Astrocyte of the cerebellum (primary cell): ENCODE measurements at regions not wholly inside any gene's neighbourhood (a gene's known extent, or its start where the extent isn't known, plus 50 kb on each side); places are given as distances from the start of the nearest gene placed in this dataset.
"Not testable (repeated sequence)": the region's sequence is repeated elsewhere in the genome, so short reads cannot be mapped to it uniquely, and the experiment has no call there.

Source experiments
- DNase-seq: peaks from one replicate; pipeline ENCODE4 v3.0.0-alpha.2; 2011; ENCODE audit warnings: low read depth
- H3K4me3 ChIP-seq: 2 replicates; pipeline ENCODE4 v1.5.1; 2011; ENCODE audit warnings: mild to moderate bottlenecking, low read depth, low read length, moderate library complexity
- CTCF ChIP-seq: IDR thresholded peaks from 2 replicates; pipeline ENCODE4 v1.5.1; 2012; ENCODE audit warnings: low read length, low read depth, moderate library complexity, mild to moderate bottlenecking; ENCODE audit errors: missing control alignments
- in situ Hi-C: cut with HindIII; loops from 2 replicates; pipeline ENCODE4 v1.10.0; 2017; ENCODE audit warnings: low sequenced_read_pairs

DNA sequence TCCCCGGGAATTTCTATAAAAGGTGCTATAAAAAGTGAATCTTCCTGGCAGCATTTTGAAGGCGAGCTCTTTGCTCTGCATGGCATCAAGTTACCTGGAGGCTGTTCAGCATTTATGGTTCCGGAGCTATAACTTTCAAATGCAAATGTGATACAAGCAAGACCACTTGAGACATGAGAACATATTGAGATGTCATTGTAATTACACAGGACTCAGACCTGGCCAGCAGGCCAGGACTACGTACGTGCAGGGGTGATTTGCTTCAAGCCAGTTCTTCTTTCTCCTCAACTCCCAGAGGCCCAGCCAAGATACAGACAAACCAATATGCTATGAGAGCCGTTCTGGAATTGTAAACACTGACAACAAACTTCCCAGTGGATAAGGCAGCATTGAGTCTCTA is 227.4 kb upstream of the FAT3 start:
- no peak for TF ChIP-seq CTCF
- DNase-seq = no peak
- in situ Hi-C loops = no loop called here
- no peak overlapping the region for H3K4me3 ChIP-seq

- TF ChIP-seq CTCF = no peak
- DNase-seq = no peak
- in situ Hi-C loops = no loop called here
- no peak overlapping the region for H3K4me3 ChIP-seq
Observed at GRCh38 chr11:91996526-91996925, 228.1 kb upstream of the FAT3 start.

- H3K4me3 ChIP-seq, in situ Hi-C loops, DNase-seq: not testable (repeated sequence)
Observed at GRCh38 chr11:91988443-91988842, 236.2 kb upstream of the FAT3 start.

GRCh38 chr11:91986218-91986617 is 238.4 kb upstream of the FAT3 start:
- TF ChIP-seq CTCF = no peak
- no peak for DNase-seq
- in situ Hi-C loops = no loop called here
- no peak overlapping the region for H3K4me3 ChIP-seq

DNA sequence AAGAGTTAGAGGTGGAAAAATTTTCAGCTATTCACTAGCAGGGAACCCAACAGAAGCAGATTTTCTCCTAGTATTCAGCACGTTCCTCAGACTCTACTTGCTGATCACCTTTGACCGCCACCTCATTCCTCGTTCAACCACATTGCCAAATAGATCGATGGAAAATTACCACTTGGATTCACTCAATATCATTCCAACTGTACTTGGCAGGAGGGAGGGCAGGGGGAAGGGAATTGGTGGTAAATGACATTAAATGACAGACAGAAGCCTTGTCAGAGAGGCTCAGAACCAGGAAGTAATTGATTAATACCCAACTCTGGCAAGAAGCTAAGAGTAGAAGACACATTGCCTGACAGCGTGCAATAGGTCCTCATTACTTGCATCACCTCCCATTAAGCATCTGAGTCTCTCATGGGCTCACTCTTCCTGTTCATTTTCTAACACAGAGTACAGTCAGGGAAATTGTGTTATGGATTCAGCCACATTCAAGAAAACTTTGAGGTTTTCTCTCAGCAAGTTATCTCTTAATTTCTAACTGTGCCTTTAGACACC is 240.5 kb upstream of the FAT3 start:
- in situ Hi-C loops = no loop called here
- TF ChIP-seq CTCF = no peak
- no peak for DNase-seq
- no peak overlapping the region for H3K4me3 ChIP-seq

- TF ChIP-seq CTCF = no peak
- DNase-seq = peak; percentile 99
- no peak overlapping the region for H3K4me3 ChIP-seq
- in situ Hi-C loops = no loop called here
Observed at GRCh38 chr11:91981995-91982394, 242.6 kb upstream of the FAT3 start.

DNA sequence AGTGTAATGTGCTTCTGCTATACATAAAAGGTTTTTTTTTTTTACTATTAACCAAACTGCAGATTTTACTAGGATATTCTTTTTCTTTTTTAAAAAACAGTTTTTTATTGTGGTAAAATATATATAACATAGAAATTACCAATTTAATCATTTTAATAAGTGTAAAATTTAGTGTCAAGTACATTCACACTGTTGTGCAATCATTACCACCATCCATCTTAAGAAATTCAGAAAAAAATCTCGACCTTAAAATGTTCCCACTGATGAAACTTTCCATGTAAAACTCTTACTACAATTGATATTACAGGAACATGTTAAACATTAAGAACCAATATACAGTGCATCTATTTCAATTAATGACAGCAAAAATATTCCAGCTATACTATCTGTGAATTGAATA is 244.8 kb upstream of the FAT3 start:
- no peak for DNase-seq
- in situ Hi-C loops = no loop called here
- H3K4me3 ChIP-seq = no peak overlapping the region
- no peak for TF ChIP-seq CTCF
